HepG2 (cell line): ENCODE measurements at regions not wholly inside any gene's neighbourhood (a gene's known extent, or its start where the extent isn't known, plus 50 kb on each side); places are given as distances from the start of the nearest gene placed in this dataset.

Source experiments
- ARID2 ChIP-seq: sonication (generic); formaldehyde crosslinking; IDR thresholded peaks from 2 replicates; pipeline ENCODE4 v1.8.1; 2022; ENCODE audit warnings: mild to moderate bottlenecking, missing genetic modification reagents, borderline replicate concordance
- ETV5 ChIP-seq: IDR thresholded peaks from 2 replicates; pipeline ENCODE4 v1.6.1; 2018; ENCODE audit warnings: missing biosample characterization, missing genetic modification reagents, inconsistent platforms, borderline replicate concordance
- FOSL2 ChIP-seq: sonication (generic); formaldehyde crosslinking; IDR thresholded peaks from 2 replicates; pipeline ENCODE4 v1.4.0; 2020; ENCODE audit warnings: missing genetic modification reagents
- KLF6 ChIP-seq: IDR thresholded peaks from 2 replicates; pipeline ENCODE4 v1.8.0; 2016; ENCODE audit warnings: missing biosample characterization, missing genetic modification reagents
- MATR3 ChIP-seq: sonication (generic); formaldehyde crosslinking; IDR thresholded peaks from 2 replicates; pipeline ENCODE4 v1.4.0; 2020; ENCODE audit warnings: missing genetic modification reagents
- POLR2G ChIP-seq: fragments of 200-400 bp; formaldehyde crosslinking; IDR thresholded peaks from 2 replicates; pipeline ENCODE4 v1.6.1; 2018; ENCODE audit warnings: mild to moderate bottlenecking, low read depth, low read length, moderate library complexity
- RFX5 ChIP-seq: IDR thresholded peaks from 2 replicates; pipeline ENCODE4 v1.6.1; 2011; ENCODE audit warnings: low read depth, low read length, improper control_type of control experiment
- SOX6 ChIP-seq, 2 experiments: fragments of 450-650 bp in 1 of 2; sonication (generic) in 1 of 2; formaldehyde crosslinking in 1 of 2; IDR thresholded peaks; 2 replicates each; pipeline versions ENCODE4 v1.4.0 to v1.6.1; 2017 to 2020; ENCODE audit warnings: antibody characterized with exemption in 1 of 2, mild to moderate bottlenecking in 1 of 2, missing genetic modification reagents in 1 of 2
- SRSF4 ChIP-seq: fragments of 200-400 bp; formaldehyde crosslinking; IDR thresholded peaks from one replicate; pipeline ENCODE4 v1.6.1; 2018; ENCODE audit warnings: mild to moderate bottlenecking, low read depth, low read length, moderate library complexity; ENCODE audit not compliant: poor library complexity, severe bottlenecking
- TBX3 ChIP-seq: fragments of 450-650 bp; IDR thresholded peaks from 2 replicates; pipeline ENCODE4 v1.6.1; 2017; ENCODE audit warnings: antibody characterized with exemption, mild to moderate bottlenecking, inconsistent platforms, borderline replicate concordance
- TGIF2 ChIP-seq: IDR thresholded peaks from 2 replicates; pipeline ENCODE4 v1.6.1; 2016; ENCODE audit warnings: control low read depth, missing compliant biosample characterization
- ZFP36 ChIP-seq: fragments of 150-350 bp; IDR thresholded peaks from 2 replicates; pipeline ENCODE4 v1.6.1; 2018; ENCODE audit warnings: borderline replicate concordance, low read length, low read depth; ENCODE audit not compliant: partially characterized antibody
- ZNF180 ChIP-seq: sonication (generic); formaldehyde crosslinking; IDR thresholded peaks from 2 replicates; pipeline ENCODE4 v1.4.0; 2020; ENCODE audit warnings: low read depth, missing genetic modification reagents, borderline replicate concordance
- ZNF44 ChIP-seq: sonication (generic); formaldehyde crosslinking; IDR thresholded peaks from 2 replicates; pipeline ENCODE4 v1.5.1; 2020; ENCODE audit warnings: mild to moderate bottlenecking, missing genetic modification reagents
- ZNF557 ChIP-seq: sonication (generic); formaldehyde crosslinking; IDR thresholded peaks from 2 replicates; pipeline ENCODE4 v1.4.0; 2020; ENCODE audit warnings: missing genetic modification reagents
- ZNF747 ChIP-seq: sonication (generic); formaldehyde crosslinking; IDR thresholded peaks from 2 replicates; pipeline ENCODE4 v1.8.1; 2023; ENCODE audit warnings: missing genetic modification reagents, mild to moderate bottlenecking, borderline replicate concordance
- ZNF75D ChIP-seq: sonication (generic); formaldehyde crosslinking; IDR thresholded peaks from 2 replicates; pipeline ENCODE4 v1.8.1; 2023; ENCODE audit warnings: missing genetic modification reagents, mild to moderate bottlenecking, borderline replicate concordance
- ZSCAN29 ChIP-seq: sonication (generic); formaldehyde crosslinking; conservative IDR thresholded peaks from 2 replicates; pipeline ENCODE4 v1.4.0; 2020; ENCODE audit warnings: mild to moderate bottlenecking, missing genetic modification reagents
- TF ChIP-seq, protein P1 (sequence below): sonication (generic); formaldehyde crosslinking; IDR thresholded peaks from 2 replicates; pipeline ENCODE4 v1.5.0; 2020; ENCODE audit warnings: mild to moderate bottlenecking, missing genetic modification reagents
- TF ChIP-seq, protein P2 (sequence below): IDR thresholded peaks from 2 replicates; pipeline ENCODE4 v1.6.1; 2016; ENCODE audit warnings: missing genetic modification reagents, missing compliant biosample characterization
- TF ChIP-seq, protein P3 (sequence below): IDR thresholded peaks from 2 replicates; pipeline ENCODE4 v1.6.1; 2012; ENCODE audit warnings: inconsistent platforms
- TF ChIP-seq, protein P4 (sequence below): sonication (generic); formaldehyde crosslinking; conservative IDR thresholded peaks from 2 replicates; pipeline ENCODE4 v1.8.0; 2022; ENCODE audit warnings: mild to moderate bottlenecking, moderate library complexity, missing genetic modification reagents

DNA sequence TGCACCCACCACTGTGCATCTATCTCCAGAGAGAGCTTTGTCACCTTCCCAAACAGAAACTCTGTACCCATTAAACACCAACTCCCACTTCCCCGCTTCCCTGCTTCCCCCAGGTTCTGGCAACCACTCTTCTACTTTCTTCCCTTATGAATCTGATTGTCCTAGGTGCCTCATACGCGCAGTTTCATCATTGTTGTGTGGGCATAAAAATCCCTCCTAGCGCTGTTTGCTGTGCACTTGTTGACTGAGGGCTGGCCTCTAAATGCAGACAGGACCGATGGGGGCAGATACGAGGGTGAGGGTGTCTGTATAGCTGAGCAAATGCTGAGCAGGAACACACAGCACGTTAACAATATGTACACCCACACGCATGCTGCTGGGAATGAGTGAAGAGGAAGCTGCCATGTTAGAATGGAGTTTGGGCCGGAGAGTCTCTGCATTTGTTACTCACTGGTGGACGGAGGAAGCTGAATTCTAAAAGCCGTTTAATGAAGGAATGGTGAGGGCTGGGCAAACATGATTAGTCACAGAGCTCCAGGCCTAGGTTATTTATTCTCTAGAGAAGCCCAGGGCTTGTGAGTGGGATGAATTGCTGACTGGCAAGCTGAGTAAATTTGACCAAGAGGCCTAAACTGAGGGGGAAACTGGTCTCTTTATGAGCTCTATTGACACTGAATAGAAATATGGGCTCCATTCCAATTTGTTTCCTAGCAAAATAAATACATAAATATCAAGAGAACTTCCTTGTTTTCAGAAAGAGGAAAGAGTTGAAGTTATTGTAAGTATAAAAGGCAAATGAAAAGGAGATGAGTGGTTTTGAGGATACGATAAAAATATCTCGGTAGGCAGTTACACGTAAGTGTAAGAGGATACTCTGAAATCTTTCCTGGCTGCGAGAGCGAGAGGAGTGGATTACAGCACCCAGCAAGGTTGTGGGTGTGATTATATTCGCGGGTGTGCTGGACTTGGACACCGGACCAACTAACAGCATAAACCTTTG lies 95.9 kb upstream of the RPS6KA3 start (continued):
- TF ChIP-seq, protein P1, sequence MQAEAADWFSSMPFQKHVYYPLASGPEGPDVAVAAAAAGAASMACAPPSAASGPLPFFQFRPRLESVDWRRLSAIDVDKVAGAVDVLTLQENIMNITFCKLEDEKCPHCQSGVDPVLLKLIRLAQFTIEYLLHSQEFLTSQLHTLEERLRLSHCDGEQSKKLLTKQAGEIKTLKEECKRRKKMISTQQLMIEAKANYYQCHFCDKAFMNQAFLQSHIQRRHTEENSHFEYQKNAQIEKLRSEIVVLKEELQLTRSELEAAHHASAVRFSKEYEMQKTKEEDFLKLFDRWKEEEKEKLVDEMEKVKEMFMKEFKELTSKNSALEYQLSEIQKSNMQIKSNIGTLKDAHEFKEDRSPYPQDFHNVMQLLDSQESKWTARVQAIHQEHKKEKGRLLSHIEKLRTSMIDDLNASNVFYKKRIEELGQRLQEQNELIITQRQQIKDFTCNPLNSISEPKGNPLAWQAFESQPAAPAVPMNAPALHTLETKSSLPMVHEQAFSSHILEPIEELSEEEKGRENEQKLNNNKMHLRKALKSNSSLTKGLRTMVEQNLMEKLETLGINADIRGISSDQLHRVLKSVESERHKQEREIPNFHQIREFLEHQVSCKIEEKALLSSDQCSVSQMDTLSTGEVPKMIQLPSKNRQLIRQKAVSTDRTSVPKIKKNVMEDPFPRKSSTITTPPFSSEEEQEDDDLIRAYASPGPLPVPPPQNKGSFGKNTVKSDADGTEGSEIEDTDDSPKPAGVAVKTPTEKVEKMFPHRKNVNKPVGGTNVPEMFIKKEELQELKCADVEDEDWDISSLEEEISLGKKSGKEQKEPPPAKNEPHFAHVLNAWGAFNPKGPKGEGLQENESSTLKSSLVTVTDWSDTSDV (CRISPR knock-in tag): no peak
- TF ChIP-seq ZFP36 (no peak), TGIF2 (CRISPR knock-in tag) (no peak), KLF6 (CRISPR knock-in tag) (no peak), SRSF4 (no peak), POLR2G (peak; percentile 71), ZNF557 (CRISPR knock-in tag) (no peak), ZNF747 (CRISPR knock-in tag) (no peak), SOX6 (IDR thresholded peaks at IDR 0.05) (no peak), SOX6 (CRISPR knock-in tag; IDR thresholded peaks at IDR 0.05) (peak; percentile 73), ZNF180 (no peak), ETV5 (CRISPR knock-in tag) (peak; percentile 45; the same call in 1 of the 2 replicates), ZSCAN29 (CRISPR knock-in tag) (0 out of 2 replicates have a peak, but pooled peaks have one; percentile 43), ZNF75D (CRISPR knock-in tag) (no peak), RFX5 (no peak), MATR3 (CRISPR knock-in tag) (no peak), ARID2 (no peak), TBX3 (peak; percentile 29; the same call in 1 of the 2 replicates), ZNF44 (no peak), FOSL2 (peak; percentile 79)
- TF ChIP-seq, protein P2, sequence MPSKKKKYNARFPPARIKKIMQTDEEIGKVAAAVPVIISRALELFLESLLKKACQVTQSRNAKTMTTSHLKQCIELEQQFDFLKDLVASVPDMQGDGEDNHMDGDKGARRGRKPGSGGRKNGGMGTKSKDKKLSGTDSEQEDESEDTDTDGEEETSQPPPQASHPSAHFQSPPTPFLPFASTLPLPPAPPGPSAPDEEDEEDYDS (CRISPR knock-in tag): peak; percentile 69
- TF ChIP-seq, protein P3, sequence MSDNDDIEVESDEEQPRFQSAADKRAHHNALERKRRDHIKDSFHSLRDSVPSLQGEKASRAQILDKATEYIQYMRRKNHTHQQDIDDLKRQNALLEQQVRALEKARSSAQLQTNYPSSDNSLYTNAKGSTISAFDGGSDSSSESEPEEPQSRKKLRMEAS: peak; percentile 32; the same call in 1 of the 2 replicates
- TF ChIP-seq, protein P4, sequence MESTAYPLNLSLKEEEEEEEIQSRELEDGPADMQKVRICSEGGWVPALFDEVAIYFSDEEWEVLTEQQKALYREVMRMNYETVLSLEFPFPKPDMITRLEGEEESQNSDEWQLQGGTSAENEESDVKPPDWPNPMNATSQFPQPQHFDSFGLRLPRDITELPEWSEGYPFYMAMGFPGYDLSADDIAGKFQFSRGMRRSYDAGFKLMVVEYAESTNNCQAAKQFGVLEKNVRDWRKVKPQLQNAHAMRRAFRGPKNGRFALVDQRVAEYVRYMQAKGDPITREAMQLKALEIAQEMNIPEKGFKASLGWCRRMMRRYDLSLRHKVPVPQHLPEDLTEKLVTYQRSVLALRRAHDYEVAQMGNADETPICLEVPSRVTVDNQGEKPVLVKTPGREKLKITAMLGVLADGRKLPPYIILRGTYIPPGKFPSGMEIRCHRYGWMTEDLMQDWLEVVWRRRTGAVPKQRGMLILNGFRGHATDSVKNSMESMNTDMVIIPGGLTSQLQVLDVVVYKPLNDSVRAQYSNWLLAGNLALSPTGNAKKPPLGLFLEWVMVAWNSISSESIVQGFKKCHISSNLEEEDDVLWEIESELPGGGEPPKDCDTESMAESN (CRISPR knock-in tag): no peak
